ENCODE measurements at regions not wholly inside any gene's neighbourhood (a gene's known extent, or its start where the extent isn't known, plus 50 kb on each side); places are given as distances from the start of the nearest gene placed in this dataset.

GRCh38 chr5:117473165-117473564 lies 898.5 kb upstream of the SEMA6A start:
- TF ChIP-seq CTCF (IDR thresholded peaks at IDR 0.05) (no peak), POLR2A (IDR thresholded peaks at IDR 0.05) (no peak)
